K562 (cell line): ENCODE measurements at regions not wholly inside any gene's neighbourhood (a gene's known extent, or its start where the extent isn't known, plus 50 kb on each side); places are given as distances from the start of the nearest gene placed in this dataset.

Experiments used
- ESRRA ChIP-seq: fragments of 450-650 bp; IDR thresholded peaks from 2 replicates; pipeline ENCODE4 v1.6.1; 2014; ENCODE audit warnings: low read depth, mild to moderate bottlenecking, moderate library complexity, borderline replicate concordance
- JUND ChIP-seq, 2 experiments: IDR thresholded peaks; 2 replicates in 1 of 2; 3 replicates in 1 of 2; pipeline ENCODE4 v1.6.1; 2011; ENCODE audit warnings: borderline replicate concordance in 2 of 2, low read depth in 2 of 2, low read length in 2 of 2, improper control_type of control experiment in 1 of 2, missing biosample characterization in 1 of 2, missing genetic modification characterization in 1 of 2, missing genetic modification reagents in 1 of 2
- POLR2AphosphoS5 ChIP-seq: IDR thresholded peaks from 2 replicates; pipeline ENCODE4 v1.6.1; 2011; ENCODE audit warnings: mild to moderate bottlenecking, low read depth, low read length, moderate library complexity; ENCODE audit not compliant: control insufficient read depth, insufficient read depth
- SMARCA5 ChIP-seq: fragments of 450-650 bp; IDR thresholded peaks from 2 replicates; pipeline ENCODE4 v1.6.1; 2016
- STAT5B ChIP-seq: fragments of 250-450 bp; sonication (Bioruptor Pico); IDR thresholded peaks from 2 replicates; pipeline ENCODE4 v1.8.0; 2021; ENCODE audit warnings: mild to moderate bottlenecking, inconsistent platforms
- TFAP4 ChIP-seq: sonication (generic); formaldehyde crosslinking; IDR thresholded peaks from 2 replicates; pipeline ENCODE4 v1.8.0; 2022; ENCODE audit warnings: missing genetic modification reagents, mild to moderate bottlenecking, moderate library complexity, borderline replicate concordance
- ZNF174 ChIP-seq: fragments of 250-450 bp; sonication (Bioruptor Pico); IDR thresholded peaks from 2 replicates; pipeline ENCODE4 v1.4.0; 2020; ENCODE audit warnings: mild to moderate bottlenecking
- TF ChIP-seq, protein P1 (sequence below), 3 experiments: fragments of 200-800 bp in 1 of 3; sonication (Bioruptor generic) in 1 of 3; sonication (generic) in 1 of 3; formaldehyde crosslinking in 1 of 3; IDR thresholded peaks; 2 replicates each; pipeline versions ENCODE4 v1.6.1 to v1.8.0; 2016 to 2022; ENCODE audit warnings: mild to moderate bottlenecking in 2 of 3, missing compliant biosample characterization in 2 of 3, missing genetic modification characterization in 2 of 3, missing genetic modification reagents in 1 of 3

GRCh38 chr9:25845867-25846266 lies 167.6 kb upstream of the TUSC1 start:
- no peak for TF ChIP-seq ZNF174
- TF ChIP-seq JUND (IDR thresholded peaks at IDR 0.05; ENCODE audit: borderline replicate concordance, low read depth, low read length) = no peak
- no peak for TF ChIP-seq JUND (tag; IDR thresholded peaks at IDR 0.05; ENCODE audit: borderline replicate concordance, low read depth, low read length)
- TF ChIP-seq STAT5B (CRISPR knock-in tag) = no peak
- TF ChIP-seq, protein P1, sequence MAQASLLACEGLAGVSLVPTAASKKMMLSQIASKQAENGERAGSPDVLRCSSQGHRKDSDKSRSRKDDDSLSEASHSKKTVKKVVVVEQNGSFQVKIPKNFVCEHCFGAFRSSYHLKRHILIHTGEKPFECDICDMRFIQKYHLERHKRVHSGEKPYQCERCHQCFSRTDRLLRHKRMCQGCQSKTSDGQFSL (CRISPR knock-in tag; IDR thresholded peaks at IDR 0.05) = no peak
- TF ChIP-seq, protein P1 (tag; IDR thresholded peaks at IDR 0.05) = no peak
- no peak for TF ChIP-seq SMARCA5
- no peak for TF ChIP-seq POLR2AphosphoS5
- no peak for TF ChIP-seq TFAP4 (CRISPR knock-in tag)
- TF ChIP-seq ESRRA = no peak
